Fibroblast of lung (primary cell): ENCODE measurements at regions not wholly inside any gene's neighbourhood (a gene's known extent, or its start where the extent isn't known, plus 50 kb on each side); places are given as distances from the start of the nearest gene placed in this dataset.

ENCODE experiments used
- DNase-seq, 2 donors: peaks; one replicate each; pipeline versions ENCODE4 v3.0.0 to v3.0.0-alpha.2; 2010; ENCODE audit warnings: low read depth in 2 of 2
- H2AFZ ChIP-seq: 2 replicates; pipeline ENCODE4 v1.5.1; 2012; ENCODE audit warnings: low read length, control low read depth, inconsistent platforms
- H3K27ac ChIP-seq: 2 replicates; pipeline ENCODE4 v1.5.1; 2011; ENCODE audit warnings: low read length, control low read depth; ENCODE audit not compliant: insufficient read depth
- H3K27me3 ChIP-seq: 2 replicates; pipeline ENCODE4 v1.5.1; 2011; ENCODE audit warnings: mild to moderate bottlenecking, low read length; ENCODE audit not compliant: control insufficient read depth, insufficient read depth
- H3K36me3 ChIP-seq: 2 replicates; pipeline ENCODE4 v1.5.1; 2011; ENCODE audit warnings: low read length; ENCODE audit not compliant: control insufficient read depth, insufficient read depth
- H3K4me1 ChIP-seq: 2 replicates; pipeline ENCODE4 v1.5.1; 2011; ENCODE audit warnings: low read length; ENCODE audit not compliant: control insufficient read depth, insufficient read depth; ENCODE audit errors: extremely low read depth
- H3K4me2 ChIP-seq: 2 replicates; pipeline ENCODE4 v1.5.1; 2011; ENCODE audit warnings: low read length, control low read depth; ENCODE audit not compliant: insufficient read depth; ENCODE audit errors: extremely low read depth
- H3K4me3 ChIP-seq, 4 experiments: fragments of 200-600 bp in 1 of 4; sonication (generic) in 1 of 4; replicated peaks in 1 of 4; 2 replicates each; pipeline ENCODE4 v1.5.1; 2011 to 2016; ENCODE audit warnings: low read length in 4 of 4, low read depth in 3 of 4, mild to moderate bottlenecking in 3 of 4, control low read depth in 2 of 4, inconsistent platforms in 1 of 4, mixed read lengths in 1 of 4; ENCODE audit not compliant: insufficient read depth in 1 of 4; ENCODE audit errors: control extremely low read depth in 1 of 4
- H3K79me2 ChIP-seq: 2 replicates; pipeline ENCODE4 v1.5.1; 2012; ENCODE audit warnings: mild to moderate bottlenecking, low read length, inconsistent platforms; ENCODE audit not compliant: control insufficient read depth, insufficient read depth
- H3K9ac ChIP-seq: 2 replicates; pipeline ENCODE4 v1.5.1; 2011; ENCODE audit warnings: mild to moderate bottlenecking, low read length, control low read depth; ENCODE audit not compliant: insufficient read depth
- H3K9me3 ChIP-seq: 2 replicates; pipeline ENCODE4 v1.5.1; 2012; ENCODE audit warnings: low read depth, low read length; ENCODE audit not compliant: control insufficient read depth, insufficient read depth
- H4K20me1 ChIP-seq: 2 replicates; pipeline ENCODE4 v1.5.1; 2011; ENCODE audit warnings: low read length; ENCODE audit not compliant: control insufficient read depth, insufficient read depth; ENCODE audit errors: extremely low read depth
- CTCF ChIP-seq, 2 donors: IDR thresholded peaks in 1 of 2; conservative IDR thresholded peaks in 1 of 2; 1 replicate in 1 of 2; 2 replicates in 1 of 2; pipeline ENCODE4 v1.5.1; 2011 to 2012; ENCODE audit warnings: low read length in 2 of 2, control low read depth in 1 of 2, inconsistent platforms in 1 of 2, low read depth in 1 of 2, mild to moderate bottlenecking in 1 of 2
- EZH2 ChIP-seq: IDR thresholded peaks from 2 replicates; pipeline ENCODE4 v1.5.1; 2012; ENCODE audit warnings: low read length, control low read depth, mild to moderate bottlenecking; ENCODE audit errors: missing control alignments

- H2AFZ ChIP-seq = no peak overlapping the region
Observed at GRCh38 chr12:77248036-77248435, 182.7 kb upstream of the E2F7 start.

GRCh38 chr12:77247542-77247941 is 182.2 kb upstream of the E2F7 start:
- Histone ChIP-seq H2AFZ (no peak overlapping the region), H3K27ac (no peak overlapping the region), H3K4me3 (no peak overlapping the region), H4K20me1 (no peaks in the 10 kb centered on the region), H3K36me3 (no peaks in the 10 kb centered on the region), H3K4me2 (no peak overlapping the region), H3K9ac (no peak overlapping the region), H3K4me1 (no peaks in the 10 kb centered on the region), H3K27me3 (no peaks in the 10 kb centered on the region), H3K79me2 (no peaks in the 10 kb centered on the region), H3K9me3 (no peaks in the 10 kb centered on the region)
- TF ChIP-seq EZH2 = no peak
- no peak for DNase-seq

More at GRCh38 chr12:77248036-77248435, 182.7 kb upstream of the E2F7 start:
- no peaks in the 10 kb centered on the region for H4K20me1 ChIP-seq
- no peak for TF ChIP-seq EZH2
- no peak for TF ChIP-seq CTCF (conservative IDR thresholded peaks at IDR 0.05 in 1 of 2, IDR thresholded peaks at IDR 0.05 in 1 of 2; ENCODE audit: low read depth in 1 of 2, low read length in 2 of 2)
- no peak overlapping the region for H3K4me3 ChIP-seq
- H3K36me3 ChIP-seq = no peaks in the 10 kb centered on the region
- H3K79me2 ChIP-seq = no peaks in the 10 kb centered on the region
- no peaks in the 10 kb centered on the region for H3K4me1 ChIP-seq
- no peak overlapping the region for H3K27ac ChIP-seq
- no peak overlapping the region for H3K9ac ChIP-seq
- no peaks in the 10 kb centered on the region for H3K27me3 ChIP-seq
- DNase-seq = no peak
- H3K4me2 ChIP-seq = no peak overlapping the region
- H3K9me3 ChIP-seq = no peaks in the 10 kb centered on the region

GRCh38 chr12:77243345-77243744 is 178.0 kb upstream of the E2F7 start:
- H3K9me3 ChIP-seq = no peaks in the 10 kb centered on the region
- TF ChIP-seq EZH2 (no peak), CTCF (conservative IDR thresholded peaks at IDR 0.05 in 1 of 2, IDR thresholded peaks at IDR 0.05 in 1 of 2; ENCODE audit: low read depth in 1 of 2, low read length in 2 of 2) (no peak)
- no peak overlapping the region for H3K4me3 ChIP-seq
- H4K20me1 ChIP-seq = no peaks in the 10 kb centered on the region
- H3K4me1 ChIP-seq = no peaks in the 10 kb centered on the region
- no peak overlapping the region for H3K9ac ChIP-seq
- no peaks in the 10 kb centered on the region for H3K36me3 ChIP-seq
- no peak overlapping the region for H2AFZ ChIP-seq
- no peaks in the 10 kb centered on the region for H3K79me2 ChIP-seq
- H3K27ac ChIP-seq = no peak overlapping the region
- no peaks in the 10 kb centered on the region for H3K27me3 ChIP-seq
- DNase-seq = no peak
- no peak overlapping the region for H3K4me2 ChIP-seq

GRCh38 chr12:77239617-77240016 is 174.2 kb upstream of the E2F7 start:
- DNase-seq = no peak
- no peaks in the 10 kb centered on the region for H3K4me1 ChIP-seq
- no peak overlapping the region for H3K4me3 ChIP-seq
- no peaks in the 10 kb centered on the region for H3K79me2 ChIP-seq
- H4K20me1 ChIP-seq = no peaks in the 10 kb centered on the region
- H3K36me3 ChIP-seq = no peaks in the 10 kb centered on the region
- H3K27me3 ChIP-seq = no peaks in the 10 kb centered on the region
- TF ChIP-seq CTCF (conservative IDR thresholded peaks at IDR 0.05 in 1 of 2, IDR thresholded peaks at IDR 0.05 in 1 of 2; ENCODE audit: low read depth in 1 of 2, low read length in 2 of 2) (no peak), EZH2 (no peak)
- H3K4me2 ChIP-seq = no peak overlapping the region
- H3K9me3 ChIP-seq = no peaks in the 10 kb centered on the region
- no peak overlapping the region for H2AFZ ChIP-seq
- H3K9ac ChIP-seq = no peak overlapping the region
- H3K27ac ChIP-seq = no peak overlapping the region
